Omental fat pad (tissue), 3 donors: ENCODE measurements at regions not wholly inside any gene's neighbourhood (a gene's known extent, or its start where the extent isn't known, plus 50 kb on each side); places are given as distances from the start of the nearest gene placed in this dataset.

Experiments
- ATAC-seq: fragments of 150-250 bp; one replicate; pipeline ENCODE4 v1.9.1; 2016; ENCODE audit warnings: mild to moderate bottlenecking, moderate library complexity; ENCODE audit not compliant: low FRiP score
- DNase-seq: peaks from one replicate; pipeline ENCODE4 v3.0.0-alpha.2; 2019; ENCODE audit warnings: low spot score
- TF ChIP-seq, protein P1 (sequence below), 3 donors: fragments of 450-650 bp; IDR thresholded peaks; one replicate each; pipeline ENCODE4 v1.5.1; 2016 to 2017; ENCODE audit warnings: antibody characterized with exemption in 3 of 3, mild to moderate bottlenecking in 3 of 3, moderate library complexity in 2 of 3

GRCh38 chr3:127477396-127477795 is 113.1 kb downstream of the TPRA1 start:
- DNase-seq (no peak), ATAC-seq (no peak)
- TF ChIP-seq, protein P1, sequence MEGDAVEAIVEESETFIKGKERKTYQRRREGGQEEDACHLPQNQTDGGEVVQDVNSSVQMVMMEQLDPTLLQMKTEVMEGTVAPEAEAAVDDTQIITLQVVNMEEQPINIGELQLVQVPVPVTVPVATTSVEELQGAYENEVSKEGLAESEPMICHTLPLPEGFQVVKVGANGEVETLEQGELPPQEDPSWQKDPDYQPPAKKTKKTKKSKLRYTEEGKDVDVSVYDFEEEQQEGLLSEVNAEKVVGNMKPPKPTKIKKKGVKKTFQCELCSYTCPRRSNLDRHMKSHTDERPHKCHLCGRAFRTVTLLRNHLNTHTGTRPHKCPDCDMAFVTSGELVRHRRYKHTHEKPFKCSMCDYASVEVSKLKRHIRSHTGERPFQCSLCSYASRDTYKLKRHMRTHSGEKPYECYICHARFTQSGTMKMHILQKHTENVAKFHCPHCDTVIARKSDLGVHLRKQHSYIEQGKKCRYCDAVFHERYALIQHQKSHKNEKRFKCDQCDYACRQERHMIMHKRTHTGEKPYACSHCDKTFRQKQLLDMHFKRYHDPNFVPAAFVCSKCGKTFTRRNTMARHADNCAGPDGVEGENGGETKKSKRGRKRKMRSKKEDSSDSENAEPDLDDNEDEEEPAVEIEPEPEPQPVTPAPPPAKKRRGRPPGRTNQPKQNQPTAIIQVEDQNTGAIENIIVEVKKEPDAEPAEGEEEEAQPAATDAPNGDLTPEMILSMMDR (IDR thresholded peaks at IDR 0.05), result no peak

GRCh38 chr3:127476936-127477335 is 113.6 kb downstream of the TPRA1 start:
- no peak for DNase-seq
- no peak for ATAC-seq
- TF ChIP-seq, protein P1 (IDR thresholded peaks at IDR 0.05), result no peak

DNA sequence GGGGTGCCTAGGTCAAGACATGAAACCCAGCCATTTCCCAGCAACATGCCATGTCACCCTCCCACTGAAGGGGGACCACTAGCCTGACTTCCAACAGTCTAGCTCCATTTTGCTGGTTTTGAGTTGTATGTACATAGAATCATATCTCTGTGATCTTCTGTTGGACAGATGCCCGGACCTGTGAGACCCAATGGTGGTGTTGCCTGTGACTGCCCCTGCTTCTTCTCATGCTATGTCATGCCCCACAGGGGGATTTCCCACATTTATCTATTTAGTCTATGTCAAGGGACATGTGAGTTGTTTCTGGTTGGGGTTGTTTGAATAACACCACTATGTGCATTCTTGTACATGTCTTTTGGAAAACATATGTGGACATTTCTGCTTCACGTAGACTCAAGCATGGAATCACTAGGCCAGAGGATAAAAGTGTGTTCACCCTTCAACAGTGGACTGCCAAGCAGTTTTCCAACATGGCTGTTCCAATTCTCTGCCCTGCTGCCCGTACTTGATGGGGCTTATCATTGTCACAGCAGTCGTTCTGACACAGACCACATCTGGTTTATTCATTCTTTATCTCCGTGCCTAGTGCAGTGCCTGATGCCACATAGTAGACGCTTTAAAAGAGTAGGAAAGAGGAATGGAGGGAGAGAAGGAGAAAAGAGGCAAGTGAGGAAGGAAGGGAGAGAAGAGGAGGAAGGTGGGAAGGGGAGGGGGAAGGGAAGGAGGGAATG is 114.4 kb downstream of the TPRA1 start:
- no peak for DNase-seq
- ATAC-seq, result no peak
- TF ChIP-seq, protein P1 (IDR thresholded peaks at IDR 0.05), result no peak

- DNase-seq (no peak), ATAC-seq (no peak)
- TF ChIP-seq, protein P1 (IDR thresholded peaks at IDR 0.05), result no peak
These were observed 115.1 kb downstream of the TPRA1 start for GRCh38 chr3:127475391-127475790.

GRCh38 chr3:127473244-127474024 is 117.1 kb downstream of the TPRA1 start:
- TF ChIP-seq, protein P1 (IDR thresholded peaks at IDR 0.05), result no peak
- no peak for DNase-seq
- no peak for ATAC-seq

GRCh38 chr3:127472506-127472905 is 118.0 kb downstream of the TPRA1 start:
- TF ChIP-seq, protein P1 (IDR thresholded peaks at IDR 0.05), result no peak

More at GRCh38 chr3:127472506-127472905, 118.0 kb downstream of the TPRA1 start:
- DNase-seq (no peak), ATAC-seq (no peak)
